ENCODE measurements at regions not wholly inside any gene's neighbourhood (a gene's known extent, or its start where the extent isn't known, plus 50 kb on each side); places are given as distances from the start of the nearest gene placed in this dataset.

- no peak overlapping the region for H3K4me3 Mint-ChIP-seq (ENCODE audit: low read depth)
- no peaks in the 10 kb centered on the region for H3K27me3 Mint-ChIP-seq (ENCODE audit: low read depth)
- H3K36me3 Mint-ChIP-seq (ENCODE audit: low read depth): no peaks in the 10 kb centered on the region
- intact Hi-C loops (cut with micrococcal nuclease): no loop called here
- H3K9me3 Mint-ChIP-seq: no peaks in the 10 kb centered on the region
- H3K4me1 Mint-ChIP-seq (ENCODE audit: low read depth): no peaks in the 10 kb centered on the region
- no peak overlapping the region for H3K27ac Mint-ChIP-seq
- DNase-seq (ENCODE audit: low spot score): no peak
These were observed 79.8 kb upstream of the GHITM start for GRCh38 chr10:84059526-84059925.

- intact Hi-C loops (cut with micrococcal nuclease): no loop called here
- H3K4me3 Mint-ChIP-seq (ENCODE audit: low read depth): no peak overlapping the region
- no peak overlapping the region for H3K27ac Mint-ChIP-seq
- no peaks in the 10 kb centered on the region for H3K36me3 Mint-ChIP-seq (ENCODE audit: low read depth)
- no peaks in the 10 kb centered on the region for H3K9me3 Mint-ChIP-seq
- no peaks in the 10 kb centered on the region for H3K4me1 Mint-ChIP-seq (ENCODE audit: low read depth)
- H3K27me3 Mint-ChIP-seq (ENCODE audit: low read depth): no peaks in the 10 kb centered on the region
- no peak for DNase-seq (ENCODE audit: low spot score)
These were observed 75.9 kb upstream of the GHITM start for GRCh38 chr10:84063440-84063839.

GRCh38 chr10:84065804-84066601, 73.3 kb upstream of the GHITM start:
- Mint-ChIP-seq H3K27me3 (ENCODE audit: low read depth) (no peaks in the 10 kb centered on the region), H3K4me1 (ENCODE audit: low read depth) (no peaks in the 10 kb centered on the region), H3K9me3 (no peaks in the 10 kb centered on the region), H3K27ac (no peak overlapping the region), H3K4me3 (ENCODE audit: low read depth) (no peak overlapping the region), H3K36me3 (ENCODE audit: low read depth) (no peaks in the 10 kb centered on the region)
- intact Hi-C loops (cut with micrococcal nuclease): no loop called here
- no peak for DNase-seq (ENCODE audit: low spot score)

GRCh38 chr10:84074521-84074920, 64.8 kb upstream of the GHITM start:
- peaks cover 4% of the 10 kb centered on the region for H3K4me1 Mint-ChIP-seq (ENCODE audit: low read depth)
- H3K27me3 Mint-ChIP-seq (ENCODE audit: low read depth): peaks cover 4% of the 10 kb centered on the region
- H3K4me3 Mint-ChIP-seq (ENCODE audit: low read depth): no peak overlapping the region
- intact Hi-C loops (cut with micrococcal nuclease): no loop called here
- H3K27ac Mint-ChIP-seq: no peak overlapping the region
- no peak for DNase-seq (ENCODE audit: low spot score)
- no peaks in the 10 kb centered on the region for H3K9me3 Mint-ChIP-seq
- H3K36me3 Mint-ChIP-seq (ENCODE audit: low read depth): no peaks in the 10 kb centered on the region

DNA sequence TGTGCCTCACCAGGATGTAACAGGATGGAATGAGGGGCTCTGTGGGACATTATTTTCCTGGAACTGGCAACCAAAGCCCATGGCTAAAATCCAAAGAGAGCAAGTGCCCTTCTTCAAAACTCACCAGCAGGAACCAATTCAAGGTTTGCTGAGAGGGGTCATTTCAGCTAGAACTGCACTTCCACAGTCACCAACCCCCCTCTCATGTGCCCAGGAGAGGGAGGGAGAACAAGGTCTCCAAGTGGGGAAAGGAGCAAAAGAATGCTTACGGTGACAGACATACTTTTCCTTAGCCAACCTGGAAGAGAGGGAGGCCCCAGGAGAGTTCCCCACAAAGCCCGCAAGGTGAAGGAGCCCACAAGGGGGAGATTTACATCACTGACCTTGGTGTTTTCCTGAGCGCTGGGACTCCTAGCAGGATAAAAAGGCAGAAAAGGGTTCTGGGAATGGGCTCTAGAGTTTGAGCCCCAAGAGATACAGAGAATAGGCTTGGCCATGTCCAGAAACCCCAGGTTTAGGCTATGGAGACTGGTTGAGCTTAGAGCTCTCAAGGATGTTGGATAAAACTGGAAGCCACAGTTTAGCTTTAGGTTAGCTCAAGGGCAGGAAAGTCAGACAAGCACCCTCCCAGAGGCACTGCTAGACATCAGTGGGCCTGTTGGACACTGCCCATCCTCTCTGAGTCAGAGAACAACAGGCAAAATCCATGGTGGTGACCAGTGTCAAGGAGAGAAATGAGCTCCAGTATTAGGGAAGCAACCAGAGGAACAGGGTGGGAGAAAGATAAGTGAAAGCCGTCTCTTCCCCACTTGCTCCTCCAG, 63.9 kb upstream of the GHITM start:
- no peak overlapping the region for H3K27ac Mint-ChIP-seq
- H3K4me3 Mint-ChIP-seq (ENCODE audit: low read depth): no peak overlapping the region
- H3K4me1 Mint-ChIP-seq (ENCODE audit: low read depth): peaks cover 4% of the 10 kb centered on the region
- no peak for DNase-seq (ENCODE audit: low spot score)
- H3K27me3 Mint-ChIP-seq (ENCODE audit: low read depth): peaks cover 4% of the 10 kb centered on the region
- no peaks in the 10 kb centered on the region for H3K9me3 Mint-ChIP-seq
- H3K36me3 Mint-ChIP-seq (ENCODE audit: low read depth): no peaks in the 10 kb centered on the region
- intact Hi-C loops (cut with micrococcal nuclease): no loop called here

GRCh38 chr10:84076047-84076388, 63.3 kb upstream of the GHITM start:
- no peak for DNase-seq (ENCODE audit: low spot score)
- Mint-ChIP-seq H3K9me3 (no peaks in the 10 kb centered on the region), H3K36me3 (ENCODE audit: low read depth) (no peaks in the 10 kb centered on the region), H3K27ac (no peak overlapping the region), H3K4me1 (ENCODE audit: low read depth) (peaks cover 4% of the 10 kb centered on the region), H3K4me3 (ENCODE audit: low read depth) (no peak overlapping the region), H3K27me3 (ENCODE audit: low read depth) (peaks cover 4% of the 10 kb centered on the region)
- intact Hi-C loops (cut with micrococcal nuclease): no loop called here

DNA sequence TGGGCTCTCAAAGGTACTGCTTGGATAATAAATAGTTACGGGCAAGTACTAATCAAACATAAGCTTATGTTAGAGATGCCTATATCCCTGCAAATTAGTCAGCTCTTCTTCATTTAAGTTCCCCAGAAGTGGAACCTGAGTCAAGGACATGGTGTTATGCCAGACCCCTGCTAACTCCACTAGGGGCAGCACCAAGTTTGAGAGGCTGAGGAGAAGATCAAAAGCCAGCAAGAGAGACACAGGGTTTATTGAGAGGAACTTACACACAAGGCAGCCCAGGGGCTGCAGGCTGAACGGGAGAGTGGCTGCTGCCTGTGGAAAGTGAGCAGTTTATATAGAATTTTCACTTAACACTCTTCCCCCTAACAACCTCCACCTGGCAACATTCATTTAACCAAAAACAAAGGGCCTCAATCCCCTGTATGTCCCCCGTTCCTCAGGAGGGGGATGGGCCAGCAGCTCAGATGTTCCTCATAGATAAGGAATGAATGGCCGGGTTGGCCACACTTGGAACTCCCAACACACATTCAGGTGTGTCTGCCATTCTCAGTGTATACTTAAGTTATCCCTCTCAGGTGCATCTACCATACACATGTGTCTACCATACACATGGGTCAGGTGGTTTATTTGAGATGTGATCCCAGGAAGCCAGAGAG, 62.6 kb upstream of the GHITM start:
- DNase-seq (ENCODE audit: low spot score): no peak
- Mint-ChIP-seq H3K36me3 (ENCODE audit: low read depth) (no peaks in the 10 kb centered on the region), H3K4me1 (ENCODE audit: low read depth) (peaks cover 4% of the 10 kb centered on the region), H3K27me3 (ENCODE audit: low read depth) (peaks cover 4% of the 10 kb centered on the region), H3K9me3 (no peaks in the 10 kb centered on the region), H3K27ac (no peak overlapping the region), H3K4me3 (ENCODE audit: low read depth) (no peak overlapping the region)
- intact Hi-C loops (cut with micrococcal nuclease): no loop called here

- no peak overlapping the region for H3K27ac Mint-ChIP-seq
- peaks cover 4% of the 10 kb centered on the region for H3K4me1 Mint-ChIP-seq (ENCODE audit: low read depth)
- H3K36me3 Mint-ChIP-seq (ENCODE audit: low read depth): no peaks in the 10 kb centered on the region
- H3K9me3 Mint-ChIP-seq: no peaks in the 10 kb centered on the region
- DNase-seq (ENCODE audit: low spot score): no peak
- no peak overlapping the region for H3K4me3 Mint-ChIP-seq (ENCODE audit: low read depth)
- peaks cover 4% of the 10 kb centered on the region for H3K27me3 Mint-ChIP-seq (ENCODE audit: low read depth)
- intact Hi-C loops (cut with micrococcal nuclease): no loop called here
These were observed 61.5 kb upstream of the GHITM start for GRCh38 chr10:84077768-84078167.

DNA sequence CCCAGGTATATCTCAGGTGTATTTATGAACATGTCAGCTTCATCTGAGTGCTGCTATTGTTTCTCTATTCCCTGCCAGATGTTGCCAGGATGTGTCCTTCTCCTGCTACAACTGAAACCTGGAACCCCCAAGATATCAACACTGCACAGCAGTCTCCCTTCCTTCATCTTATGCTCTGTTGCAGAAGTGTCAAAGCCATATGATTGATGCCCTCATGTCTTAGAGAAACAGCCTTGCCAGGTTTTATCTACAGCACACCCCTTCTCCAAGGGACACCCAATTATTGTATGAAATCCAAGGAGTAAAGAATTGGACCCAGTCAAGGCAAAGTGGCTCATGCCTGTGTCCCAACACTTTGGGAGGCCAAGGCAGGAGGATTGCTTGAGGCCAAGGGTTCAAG, 60.5 kb upstream of the GHITM start:
- H3K27me3 Mint-ChIP-seq (ENCODE audit: low read depth): peaks cover 4% of the 10 kb centered on the region

DNA sequence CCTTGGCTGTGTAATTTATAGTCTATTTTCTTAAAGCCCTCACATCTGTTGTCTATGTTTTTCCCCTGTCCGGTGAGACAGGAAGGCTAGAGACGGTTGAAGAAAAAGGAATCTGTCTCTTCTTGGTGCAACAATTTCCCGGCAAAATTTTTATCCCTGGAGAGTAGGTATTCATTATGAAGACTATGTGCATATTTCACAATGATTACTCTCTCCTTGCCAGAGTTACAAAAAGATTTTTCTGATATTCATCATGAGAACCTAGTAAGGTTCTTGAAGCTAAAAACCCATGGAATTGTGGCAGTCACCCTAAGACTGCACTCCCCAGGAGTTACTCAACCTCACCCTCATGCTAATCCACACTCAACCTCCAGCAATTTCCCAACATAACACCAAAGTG, 55.0 kb upstream of the GHITM start:
- no peak overlapping the region for H3K27ac Mint-ChIP-seq
- DNase-seq (ENCODE audit: low spot score): no peak
- H3K4me3 Mint-ChIP-seq (ENCODE audit: low read depth): no peak overlapping the region
- no peaks in the 10 kb centered on the region for H3K9me3 Mint-ChIP-seq
- no peaks in the 10 kb centered on the region for H3K27me3 Mint-ChIP-seq (ENCODE audit: low read depth)
- no peaks in the 10 kb centered on the region for H3K4me1 Mint-ChIP-seq (ENCODE audit: low read depth)
- H3K36me3 Mint-ChIP-seq (ENCODE audit: low read depth): no peaks in the 10 kb centered on the region
- intact Hi-C loops (cut with micrococcal nuclease): no loop called here

More for the DNA sequence above, 60.5 kb upstream of the GHITM start:
- no peaks in the 10 kb centered on the region for H3K36me3 Mint-ChIP-seq (ENCODE audit: low read depth)
- intact Hi-C loops (cut with micrococcal nuclease): no loop called here
- H3K9me3 Mint-ChIP-seq: no peaks in the 10 kb centered on the region
- H3K27ac Mint-ChIP-seq: no peak overlapping the region
- H3K4me1 Mint-ChIP-seq (ENCODE audit: low read depth): peaks cover 4% of the 10 kb centered on the region
- no peak for DNase-seq (ENCODE audit: low spot score)
- no peak overlapping the region for H3K4me3 Mint-ChIP-seq (ENCODE audit: low read depth)

DNA sequence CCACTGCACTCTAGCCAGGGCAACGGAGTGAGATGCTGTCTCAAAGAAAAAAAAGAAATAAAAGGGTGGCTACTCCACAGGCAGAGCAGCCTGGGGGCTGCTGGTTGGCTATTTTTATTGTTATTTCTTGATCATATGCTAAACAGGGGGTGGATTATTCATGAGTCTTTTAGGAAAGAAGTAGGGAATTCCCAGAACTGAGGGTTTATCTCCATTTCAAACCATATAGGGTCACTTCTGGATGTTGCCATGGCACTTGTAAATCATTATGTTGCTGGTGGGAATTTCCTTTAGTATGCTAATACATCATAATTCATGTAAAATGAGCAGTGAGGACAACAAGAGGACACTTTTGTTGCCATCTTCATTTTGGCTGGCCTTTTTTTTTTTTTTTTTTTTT, 52.1 kb upstream of the GHITM start:
- peaks cover 2% of the 10 kb centered on the region for H3K27me3 Mint-ChIP-seq (ENCODE audit: low read depth)
- H3K4me1 Mint-ChIP-seq (ENCODE audit: low read depth): no peaks in the 10 kb centered on the region

DNA sequence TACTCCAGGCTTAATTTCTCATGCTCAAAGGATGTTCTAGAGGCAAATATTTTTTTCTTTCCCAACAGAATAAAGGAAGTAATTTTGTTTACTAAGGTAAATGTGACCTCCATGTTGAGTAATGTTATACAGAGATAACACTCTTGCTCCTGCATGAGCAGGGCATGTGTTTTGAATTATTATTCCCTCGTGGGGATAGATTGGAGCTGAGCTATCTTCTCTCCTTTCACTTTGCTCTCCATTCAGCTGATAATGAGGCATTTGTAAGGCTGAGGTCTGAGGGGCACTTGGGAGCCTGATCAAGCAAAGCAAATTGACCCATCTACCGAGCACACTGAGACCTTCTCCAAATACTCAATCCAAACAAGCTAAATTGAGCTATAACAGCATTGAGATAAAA, 50.7 kb upstream of the GHITM start:
- Mint-ChIP-seq H3K27ac (no peak overlapping the region), H3K4me1 (ENCODE audit: low read depth) (no peaks in the 10 kb centered on the region), H3K36me3 (ENCODE audit: low read depth) (no peaks in the 10 kb centered on the region), H3K4me3 (ENCODE audit: low read depth) (no peak overlapping the region), H3K9me3 (no peaks in the 10 kb centered on the region), H3K27me3 (ENCODE audit: low read depth) (peaks cover 6% of the 10 kb centered on the region)
- DNase-seq (ENCODE audit: low spot score): no peak
- intact Hi-C loops (cut with micrococcal nuclease): no loop called here

More for the DNA sequence above, 52.1 kb upstream of the GHITM start:
- no peak for DNase-seq (ENCODE audit: low spot score)
- H3K9me3 Mint-ChIP-seq: no peaks in the 10 kb centered on the region
- H3K4me3 Mint-ChIP-seq (ENCODE audit: low read depth): no peak overlapping the region
- no peaks in the 10 kb centered on the region for H3K36me3 Mint-ChIP-seq (ENCODE audit: low read depth)
- no peak overlapping the region for H3K27ac Mint-ChIP-seq
- intact Hi-C loops (cut with micrococcal nuclease): no loop called here

DNA sequence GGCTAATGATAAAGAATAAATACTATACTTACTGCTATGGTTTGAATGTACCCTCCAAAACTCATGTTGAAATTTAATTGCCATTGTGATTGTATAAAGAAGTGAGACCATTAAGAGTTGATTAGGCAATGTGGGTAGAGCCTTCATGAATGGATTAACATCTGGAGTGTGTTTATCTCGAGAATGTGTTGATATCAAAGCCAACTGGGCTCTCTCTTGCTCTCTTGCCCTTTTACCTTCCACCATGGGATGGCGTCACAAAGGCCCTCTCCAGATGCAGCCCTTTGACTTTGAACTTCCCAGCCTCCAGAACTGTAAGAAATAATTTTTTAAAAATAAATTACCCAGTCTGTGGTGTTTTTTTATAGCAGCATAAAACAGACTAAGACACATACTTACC, 50.1 kb upstream of the GHITM start:
- intact Hi-C loops (cut with micrococcal nuclease): no loop called here
- no peaks in the 10 kb centered on the region for H3K36me3 Mint-ChIP-seq (ENCODE audit: low read depth)
- H3K27ac Mint-ChIP-seq: no peak overlapping the region
- peaks cover 6% of the 10 kb centered on the region for H3K27me3 Mint-ChIP-seq (ENCODE audit: low read depth)
- H3K4me3 Mint-ChIP-seq (ENCODE audit: low read depth): no peak overlapping the region
- H3K4me1 Mint-ChIP-seq (ENCODE audit: low read depth): no peaks in the 10 kb centered on the region
- no peaks in the 10 kb centered on the region for H3K9me3 Mint-ChIP-seq
- DNase-seq (ENCODE audit: low spot score): no peak
